H1 (cell line): ENCODE measurements at regions not wholly inside any gene's neighbourhood (a gene's known extent, or its start where the extent isn't known, plus 50 kb on each side); places are given as distances from the start of the nearest gene placed in this dataset.

ENCODE experiments used
- CTCF ChIA-PET: fragments of 300-600 bp; sonication (Branson Sonifier 250); formaldehyde crosslinking; loops from one replicate; lab custom pipeline; 2021; ENCODE audit not compliant: partially characterized antibody; lab: Charles Lee
- POLR2A ChIA-PET: fragments of 300-600 bp; sonication (Branson Sonifier 250); formaldehyde crosslinking; loops from one replicate; lab custom pipeline; 2021; ENCODE audit warnings: inconsistent platforms; ENCODE audit not compliant: partially characterized antibody; lab: Charles Lee
- DNase-seq, 2 experiments: peaks; one replicate each; pipeline versions ENCODE4 v3.0.0 to v3.0.0-alpha.2; 2010 to 2022; ENCODE audit warnings: low spot score in 2 of 2, low read depth in 1 of 2, mixed read lengths in 1 of 2
- FAIRE-seq: peaks from 2 replicates; lab custom pipeline; 2011; peaks lifted over from hg19 to GRCh38; lab: Jason Lieb, UNC
- H2AFZ ChIP-seq: 2 replicates; pipeline ENCODE4 v1.8.1; 2012; ENCODE audit warnings: low read length, inconsistent platforms
- H2AK5ac ChIP-seq: 2 replicates; pipeline ENCODE4 v1.6.1; 2013; ENCODE audit warnings: low read depth, low read length
- H2BK120ac ChIP-seq: replicated peaks from 2 replicates; pipeline ENCODE3; 2013; ENCODE audit warnings: low read depth, low read length, inconsistent platforms
- H2BK12ac ChIP-seq: 2 replicates; pipeline ENCODE4 v1.6.1; 2013; ENCODE audit warnings: low read depth, low read length
- H2BK15ac ChIP-seq: 2 replicates; pipeline ENCODE4 v1.6.1; 2013; ENCODE audit warnings: low read length
- H2BK20ac ChIP-seq: 2 replicates; pipeline ENCODE4 v1.6.1; 2013; ENCODE audit warnings: low read length
- H2BK5ac ChIP-seq: 2 replicates; pipeline ENCODE4 v1.6.1; 2013; ENCODE audit warnings: low read depth, low read length
- H3K14ac ChIP-seq: 2 replicates; pipeline ENCODE4 v1.6.1; 2013; ENCODE audit warnings: inconsistent platforms; ENCODE audit not compliant: insufficient read length
- H3K18ac ChIP-seq: 2 replicates; pipeline ENCODE4 v1.6.1; 2013; ENCODE audit warnings: low read length; ENCODE audit errors: extremely low read depth
- H3K23ac ChIP-seq: 2 replicates; pipeline ENCODE4 v1.6.1; 2013; ENCODE audit warnings: inconsistent platforms; ENCODE audit not compliant: insufficient read length
- H3K23me2 ChIP-seq: 2 replicates; pipeline ENCODE4 v1.6.1; 2013; ENCODE audit warnings: low read depth, low read length
- H3K27ac ChIP-seq: 2 replicates; pipeline ENCODE4 v1.6.1; 2011; ENCODE audit warnings: low read depth, low read length, inconsistent platforms
- H3K27me3 ChIP-seq, 4 experiments: replicated peaks in 1 of 4; 1 replicate in 1 of 4; 2 replicates in 3 of 4; pipeline versions ENCODE4 v1.6.1 to v1.8.1; 2011 to 2013; ENCODE audit warnings: low read length in 3 of 4, mild to moderate bottlenecking in 3 of 4, inconsistent platforms in 2 of 4, mixed read lengths in 2 of 4, moderate library complexity in 1 of 4; ENCODE audit not compliant: control insufficient read depth in 3 of 4, insufficient read depth in 3 of 4; ENCODE audit errors: extremely low read depth in 1 of 4
- H3K36me3 ChIP-seq, 4 experiments: 2 replicates each; pipeline versions ENCODE4 v1.6.1 to v1.8.1; 2011 to 2013; ENCODE audit warnings: mild to moderate bottlenecking in 4 of 4, low read length in 3 of 4, moderate library complexity in 2 of 4, control low read depth in 1 of 4, inconsistent platforms in 1 of 4; ENCODE audit not compliant: insufficient read depth in 4 of 4, control insufficient read depth in 2 of 4
- H3K4ac ChIP-seq: replicated peaks from 2 replicates; pipeline ENCODE3; 2013; ENCODE audit warnings: low read length, low read depth, mixed read lengths, inconsistent platforms; ENCODE audit not compliant: insufficient read length
- H3K4me1 ChIP-seq, 4 experiments: replicated peaks in 1 of 4; 1 replicate in 1 of 4; 2 replicates in 3 of 4; pipeline versions ENCODE4 v1.6.1 to v1.8.1; 2011 to 2013; ENCODE audit warnings: low read length in 3 of 4, inconsistent platforms in 2 of 4, mixed read lengths in 1 of 4; ENCODE audit not compliant: insufficient read depth in 4 of 4, control insufficient read depth in 3 of 4
- H3K4me2 ChIP-seq, 2 experiments: 2 replicates each; pipeline versions ENCODE4 v1.6.1 to v1.8.1; 2011 to 2013; ENCODE audit warnings: low read depth in 2 of 2, low read length in 2 of 2, control low read depth in 1 of 2, inconsistent platforms in 1 of 2, mild to moderate bottlenecking in 1 of 2; ENCODE audit not compliant: insufficient read depth in 1 of 2
- H3K4me3 ChIP-seq, 4 experiments: fragments of 200-600, 300-600 bp in 1 of 4; sonication (generic), shearing (Covaris generic), sonication (Bioruptor Twin) in 1 of 4; 2 replicates each; pipeline versions ENCODE4 v1.5.1 to v1.8.1; 2011 to 2016; ENCODE audit warnings: low read length in 4 of 4, low read depth in 3 of 4, control low read depth in 2 of 4, inconsistent platforms in 2 of 4, mild to moderate bottlenecking in 2 of 4, mixed read lengths in 1 of 4, moderate library complexity in 1 of 4; ENCODE audit not compliant: insufficient read depth in 2 of 4; ENCODE audit errors: extremely low read depth in 1 of 4
- H3K56ac ChIP-seq: replicated peaks from 2 replicates; pipeline ENCODE3; 2013; ENCODE audit warnings: low read depth, mild to moderate bottlenecking, mixed read lengths, low read length, inconsistent platforms; ENCODE audit not compliant: insufficient read length
- H3K79me1 ChIP-seq: 2 replicates; pipeline ENCODE4 v1.6.1; 2013; ENCODE audit warnings: low read depth, low read length, control low read depth
- H3K79me2 ChIP-seq, 2 experiments: 2 replicates each; pipeline versions ENCODE4 v1.6.1 to v1.8.1; 2012 to 2013; ENCODE audit warnings: low read length in 2 of 2, mild to moderate bottlenecking in 2 of 2, inconsistent platforms in 1 of 2; ENCODE audit not compliant: insufficient read depth in 2 of 2, control insufficient read depth in 1 of 2
- H3K9ac ChIP-seq, 4 experiments: replicated peaks in 1 of 4; 1 replicate in 1 of 4; 2 replicates in 3 of 4; pipeline versions ENCODE4 v1.6.1 to v1.8.1; 2011 to 2013; ENCODE audit warnings: low read depth in 3 of 4, low read length in 3 of 4, control low read depth in 2 of 4, mild to moderate bottlenecking in 2 of 4, moderate library complexity in 2 of 4, inconsistent platforms in 1 of 4; ENCODE audit errors: extremely low read depth in 1 of 4
- H3K9me3 ChIP-seq, 2 experiments: 2 replicates each; pipeline versions ENCODE4 v1.6.1 to v1.8.1; 2012 to 2013; ENCODE audit warnings: mild to moderate bottlenecking in 2 of 2, moderate library complexity in 2 of 2, control low read depth in 1 of 2, inconsistent platforms in 1 of 2, low read depth in 1 of 2, low read length in 1 of 2, mixed read lengths in 1 of 2; ENCODE audit not compliant: insufficient read depth in 2 of 2
- H4K20me1 ChIP-seq, 2 experiments: replicated peaks in 1 of 2; 2 replicates each; pipeline versions ENCODE3 to v1.8.1; 2011 to 2013; ENCODE audit warnings: inconsistent platforms in 2 of 2, low read length in 2 of 2, mild to moderate bottlenecking in 1 of 2; ENCODE audit not compliant: insufficient read depth in 2 of 2, control insufficient read depth in 1 of 2
- H4K5ac ChIP-seq: 2 replicates; pipeline ENCODE4 v1.6.1; 2013; ENCODE audit warnings: low read length, low read depth, mixed read lengths, inconsistent platforms; ENCODE audit not compliant: insufficient read length
- H4K8ac ChIP-seq: 2 replicates; pipeline ENCODE4 v1.8.0; 2013; ENCODE audit warnings: mild to moderate bottlenecking, moderate library complexity, low read length, inconsistent platforms; ENCODE audit not compliant: insufficient read depth; ENCODE audit errors: extremely low read depth
- H4K91ac ChIP-seq: replicated peaks from 2 replicates; pipeline ENCODE3; 2013; ENCODE audit warnings: low read length, mixed read lengths, inconsistent platforms; ENCODE audit not compliant: insufficient read length
- SP2 ChIP-seq: IDR thresholded peaks from 2 replicates; pipeline ENCODE4 v1.6.1; 2012; ENCODE audit warnings: mild to moderate bottlenecking, low read length, inconsistent platforms
- SP4 ChIP-seq: IDR thresholded peaks from 2 replicates; pipeline ENCODE4 v1.6.1; 2012; ENCODE audit warnings: low read length, inconsistent platforms
- WGBS, 2 experiments: shearing (Covaris generic) in 1 of 2; methylation state at CpG; one replicate each; pipeline versions ENCODE4 v1.1.6 to v1.1.7; 2013 to 2015; ENCODE audit warnings: low lambda C conversion rate in 2 of 2, mixed read lengths in 2 of 2, inconsistent platforms in 1 of 2, low coverage in 1 of 2, missing lambda C conversion rate in 1 of 2; ENCODE audit not compliant: insufficient replicate concordance in 2 of 2, insufficient coverage in 1 of 2, insufficient read length in 1 of 2; ENCODE audit errors: extremely low coverage in 1 of 2, missing lambda C conversion rate in 1 of 2; 5-methylcytosine and 5-hydroxymethylcytosine counted together

DNA sequence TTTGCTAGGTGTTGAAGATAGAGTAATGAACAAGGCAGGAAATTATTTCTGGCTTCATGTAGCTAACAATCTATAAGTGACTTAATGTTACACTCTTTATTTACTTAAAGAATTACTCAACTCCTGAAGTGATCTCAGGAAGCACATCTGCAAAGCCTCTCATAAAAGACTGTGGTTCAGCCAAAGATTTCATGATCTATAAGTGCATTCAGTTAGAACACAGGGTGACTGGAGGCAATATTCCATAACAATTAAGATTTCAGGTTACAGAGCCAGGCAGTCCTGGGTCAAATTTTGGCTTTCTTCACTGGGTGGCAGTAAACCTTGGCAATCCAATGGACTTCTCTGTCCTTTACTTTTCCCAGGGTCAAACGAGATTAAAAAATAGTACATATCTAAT, 204.0 kb downstream of the TPBG start:
- Histone ChIP-seq H3K9ac (no peak overlapping the region), H4K20me1 (no peaks in the 10 kb centered on the region), H2BK12ac (no peak overlapping the region), H4K91ac (no peak overlapping the region), H2BK20ac (no peak overlapping the region), H3K4me2 (no peak overlapping the region), H3K79me1 (no peaks in the 10 kb centered on the region), H4K5ac (no peak overlapping the region), H3K14ac (no peak overlapping the region), H3K4ac (no peak overlapping the region), H3K4me3 (no peak overlapping the region), H3K23me2 (no peaks in the 10 kb centered on the region; the same call in 1 of the 2 replicates), H3K9me3 (no peaks in the 10 kb centered on the region), H3K56ac (no peak overlapping the region), H3K4me1 (peaks cover 0 to 2% (median 0%) of the 10 kb centered on the region in 4 experiments; a peak in 1 of 7 replicates), H2BK15ac (no peak overlapping the region), H2AFZ (no peak overlapping the region), H2BK120ac (no peak overlapping the region), H3K18ac (no peak overlapping the region), H3K27ac (no peak overlapping the region), H2BK5ac (no peak overlapping the region), H3K79me2 (no peaks in the 10 kb centered on the region), H3K23ac (no peak overlapping the region), H3K36me3 (no peaks in the 10 kb centered on the region), H3K27me3 (no peaks in the 10 kb centered on the region), H2AK5ac (no peak overlapping the region), H4K8ac (no peak overlapping the region)
- WGBS, 2 experiments: 76% methylated on average over 1 of the region's 1 CpG; no CpG with 5 or more reads in 1 of the 2 experiments
- ChIA-PET POLR2A (no interaction called here), CTCF (no interaction called here)
- TF ChIP-seq SP4 (no peak), SP2 (no peak)
- no peak for DNase-seq
- FAIRE-seq: no peak
